ENCODE measurements at regions not wholly inside any gene's neighbourhood (a gene's known extent, or its start where the extent isn't known, plus 50 kb on each side); places are given as distances from the start of the nearest gene placed in this dataset.

DNA sequence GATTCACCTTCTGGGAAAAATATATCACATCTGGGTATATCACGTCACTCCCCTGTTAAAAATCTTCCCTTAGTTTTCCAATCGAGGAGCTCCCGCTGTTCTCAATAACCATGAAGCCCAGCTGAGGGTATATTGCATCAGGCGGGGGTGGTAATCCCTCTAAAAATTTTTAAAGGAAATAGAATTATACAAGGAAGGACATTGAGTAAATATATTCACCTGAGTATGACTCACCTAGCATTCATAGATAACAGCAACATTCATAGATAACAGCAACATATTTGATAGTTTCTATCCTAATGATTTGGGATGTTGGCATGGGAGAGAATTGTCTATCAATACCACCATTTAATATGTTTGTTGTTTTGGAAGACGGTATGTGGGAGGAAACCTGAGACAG is 473.6 kb downstream of the RMST start:
- TF ChIP-seq ZNF274 (IDR thresholded peaks at IDR 0.05; ENCODE audit: low read depth, low read length): no peak
- no peak for TF ChIP-seq YY1 (IDR thresholded peaks at IDR 0.05; ENCODE audit: insufficient read depth, insufficient read length)
- TF ChIP-seq SUZ12 (IDR thresholded peaks at IDR 0.05; ENCODE audit: extremely low read depth, insufficient read depth, insufficient read length): no peak

Measured in NT2/D1 (cell line).